NCI-H524 treated with DMSO at 0.1 percent for 48 hours (cell line): ENCODE measurements at regions not wholly inside any gene's neighbourhood (a gene's known extent, or its start where the extent isn't known, plus 50 kb on each side); places are given as distances from the start of the nearest gene placed in this dataset.
A peak's percentile ranks its signal among the peaks of the same experiment; 100 is the strongest.
"Not testable (repeated sequence)": the region's sequence is repeated elsewhere in the genome, so short reads cannot be mapped to it uniquely, and the experiment has no call there.

Source experiments
- DNase-seq: peaks from one replicate; lab custom pipeline; 2025; lab: John Stamatoyannopoulos, UW

DNA sequence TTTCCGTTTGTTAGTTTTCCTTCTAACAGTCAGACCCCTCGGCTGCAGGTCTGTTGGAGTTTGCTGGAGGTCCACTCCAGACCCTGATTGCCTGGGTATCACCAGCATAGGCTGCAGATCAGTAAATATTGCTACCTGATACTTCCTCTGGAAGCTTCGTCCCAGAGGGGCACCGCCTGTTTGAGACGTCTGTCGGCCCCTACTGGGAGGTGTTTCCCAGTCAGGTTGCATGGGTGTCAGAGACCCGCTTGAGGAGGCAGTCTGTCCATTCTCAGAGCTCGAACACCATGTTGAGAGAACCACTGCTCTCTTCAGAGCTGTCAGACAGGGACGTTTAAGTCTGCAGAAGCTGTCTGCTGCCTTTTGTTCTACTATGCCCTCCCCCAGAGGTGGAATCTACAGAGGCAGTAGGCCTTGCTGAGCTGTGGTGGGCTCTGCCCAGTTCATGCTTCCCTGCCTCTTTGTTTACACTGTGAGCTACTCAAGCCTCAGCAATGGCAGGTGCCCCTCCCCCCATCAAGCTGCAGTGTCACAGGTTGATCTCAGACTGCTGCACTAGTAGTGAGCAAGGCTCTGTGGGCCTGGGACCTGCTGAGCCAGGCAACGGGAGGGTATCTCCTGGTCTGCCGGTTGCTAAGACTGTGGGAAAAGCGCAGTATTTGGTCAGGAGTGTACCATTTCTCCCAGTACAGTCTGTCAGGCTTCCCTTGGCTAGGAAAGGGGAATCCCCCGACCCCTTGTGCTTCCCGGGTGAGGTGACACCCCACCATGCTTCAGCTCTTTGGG is 74.4 kb upstream of the TOP3B start:
- DNase-seq: not testable (repeated sequence)

DNA sequence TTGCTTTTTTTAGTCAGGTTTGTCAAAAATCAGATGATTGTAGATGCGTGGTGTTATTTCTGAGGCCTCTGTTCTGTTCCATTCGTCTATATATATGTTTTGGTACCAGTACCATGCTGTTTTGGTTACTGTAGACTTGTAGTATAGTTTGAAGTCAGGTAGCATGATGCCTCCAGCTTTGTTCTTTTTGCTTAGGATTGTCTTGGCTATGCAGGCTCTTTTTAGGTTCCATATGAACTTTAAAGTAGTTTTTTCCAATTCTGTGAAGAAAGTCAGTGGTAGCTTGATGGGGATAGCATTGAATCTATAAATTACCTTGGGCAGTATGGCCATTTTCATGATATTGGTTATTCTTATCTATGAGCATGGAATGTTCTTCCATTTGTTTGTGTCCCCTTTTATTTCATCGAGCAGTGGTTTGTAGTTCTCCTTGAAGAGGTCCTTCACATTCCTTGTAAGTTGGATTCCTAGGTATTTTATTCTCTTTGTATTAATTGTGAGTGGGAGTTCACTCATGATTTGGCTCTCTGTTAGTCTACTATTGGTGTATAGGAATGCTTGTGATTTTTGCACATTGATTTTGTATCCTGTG is 70.1 kb upstream of the TOP3B start:
- DNase-seq: not testable (repeated sequence)

DNA sequence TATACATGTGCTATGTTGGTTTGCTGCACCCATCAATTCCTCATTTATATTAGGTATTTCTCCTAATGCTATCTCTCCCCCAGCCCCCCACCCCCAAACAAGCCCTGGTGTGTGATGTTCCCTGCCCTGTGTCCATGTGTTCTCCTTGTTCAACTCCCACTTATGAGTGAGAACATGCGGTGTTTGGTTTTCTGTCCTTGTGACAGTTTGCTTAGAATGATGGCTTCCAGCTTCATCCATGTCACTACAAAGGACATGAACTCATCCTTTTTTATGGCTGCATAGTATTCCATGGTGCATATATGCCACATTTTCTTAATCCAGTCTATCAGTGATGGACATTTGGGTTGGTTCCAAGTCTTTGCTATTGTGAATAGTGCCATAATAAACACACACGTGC is 68.4 kb upstream of the TOP3B start:
- DNase-seq: not testable (repeated sequence)

DNA sequence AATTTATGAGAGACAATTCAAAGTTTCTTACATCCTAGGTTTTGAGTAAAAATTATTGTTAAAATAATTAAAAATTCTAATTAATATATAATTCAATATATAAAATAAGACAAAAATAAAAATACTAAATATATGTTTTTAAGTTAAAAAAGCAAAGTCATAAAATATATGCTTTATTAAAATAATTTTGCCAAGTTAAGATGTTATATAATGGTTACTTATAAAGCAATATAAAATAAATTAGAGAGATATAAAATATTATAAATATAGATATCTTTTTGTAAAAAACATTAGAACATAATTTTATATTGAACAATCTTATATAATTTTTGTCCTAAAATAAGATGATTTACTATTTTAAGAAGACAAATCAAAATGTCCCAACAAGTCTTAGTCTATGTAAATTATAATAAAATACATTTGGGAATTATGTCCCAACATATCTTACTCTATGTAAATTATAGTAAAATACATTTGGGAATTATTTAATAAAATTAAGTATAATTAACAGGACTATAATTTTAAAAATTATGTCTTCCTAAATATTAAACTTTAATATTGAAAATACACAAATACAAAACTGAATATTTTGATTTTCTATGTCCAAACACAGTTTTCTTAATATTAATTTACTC is 67.7 kb upstream of the TOP3B start:
- no peak for DNase-seq

DNA sequence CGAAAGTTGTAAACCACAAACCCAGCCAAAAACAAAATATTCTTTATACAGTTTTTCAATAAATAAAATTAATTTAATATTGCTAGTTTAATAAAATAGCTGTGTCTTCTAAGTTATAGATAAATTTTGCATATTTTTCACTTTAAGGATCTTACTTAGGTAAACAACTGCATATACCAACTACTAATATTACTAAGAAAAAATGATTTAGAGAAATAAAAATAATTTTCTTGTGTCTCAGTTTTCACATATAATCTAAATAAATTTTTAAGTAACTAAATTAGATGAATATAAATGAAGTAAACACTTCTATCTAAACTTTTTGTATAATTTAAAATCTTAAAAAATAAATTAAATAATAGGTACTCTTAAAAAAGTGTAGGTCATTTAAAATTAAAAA is 67.1 kb upstream of the TOP3B start:
- no peak for DNase-seq

DNA sequence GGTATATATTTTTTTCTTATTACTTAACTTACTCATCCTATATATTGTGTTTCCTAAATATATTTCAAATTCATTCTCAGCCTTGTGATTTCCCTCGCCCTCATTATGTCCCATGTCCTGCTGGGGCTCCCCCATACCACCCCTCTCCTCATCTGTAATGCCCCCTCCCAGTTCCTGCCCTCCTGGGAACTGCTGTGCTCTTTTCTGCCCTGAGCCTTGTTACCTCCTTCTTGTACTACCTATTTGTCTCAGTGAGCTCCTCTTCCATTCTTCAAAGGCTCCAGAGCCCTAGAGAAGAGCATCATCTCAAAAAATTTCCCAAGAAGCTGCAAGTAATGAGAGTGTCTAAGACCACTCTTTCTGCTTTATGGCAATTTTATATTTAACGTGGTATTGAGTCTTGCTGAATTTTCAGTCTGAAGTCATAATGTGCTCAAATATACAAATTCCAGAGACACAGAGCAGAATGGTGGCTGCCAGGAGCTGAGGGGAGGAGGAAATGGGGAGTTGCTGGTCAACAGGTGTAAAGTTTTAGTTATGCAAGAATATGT is 66.5 kb upstream of the TOP3B start:
- no peak for DNase-seq

DNA sequence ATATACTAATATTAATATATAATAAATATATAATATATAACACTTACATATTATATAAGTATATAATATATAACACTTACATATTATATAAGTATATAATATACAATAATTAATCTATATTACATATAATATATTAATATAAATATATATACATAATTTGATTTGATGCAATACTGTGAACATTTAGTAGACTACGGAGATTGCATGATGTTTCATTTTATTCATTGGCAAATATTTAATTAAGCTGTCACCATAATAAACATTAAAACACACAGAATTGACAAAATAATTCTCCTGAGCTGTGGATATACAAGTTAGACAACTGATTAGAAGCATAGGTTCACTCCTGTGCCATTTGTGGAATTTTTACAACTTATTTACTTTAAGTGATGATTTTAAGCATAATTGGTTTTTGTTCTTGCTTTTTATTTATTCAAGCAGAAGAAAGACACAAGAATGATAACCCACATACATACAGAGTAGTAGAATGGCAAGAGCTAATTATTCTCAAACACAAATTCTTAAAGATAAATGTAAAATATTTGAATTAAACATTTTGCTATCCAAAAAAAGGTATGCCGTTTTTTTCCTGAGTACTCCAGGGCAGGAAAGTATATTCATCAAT is 65.8 kb upstream of the TOP3B start:
- no peak for DNase-seq

DNA sequence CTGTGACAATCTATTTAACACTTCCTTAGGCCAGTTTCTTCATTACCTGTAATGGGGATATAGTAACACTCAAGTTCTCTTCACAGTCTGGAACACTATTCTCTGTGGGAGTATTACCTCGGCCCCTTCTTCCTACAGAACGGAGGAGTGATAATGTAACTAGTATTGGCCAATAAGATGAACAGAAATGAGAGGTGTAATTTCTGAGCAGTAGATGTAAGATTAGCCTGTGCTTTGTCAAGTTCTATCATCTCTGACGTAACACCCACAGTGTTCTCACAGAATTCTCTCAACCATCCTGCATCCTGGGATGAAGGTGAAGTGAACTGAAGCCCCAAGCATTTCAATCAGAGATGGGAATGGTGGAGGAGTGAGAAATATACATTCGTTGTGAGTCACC is 65.2 kb upstream of the TOP3B start:
- DNase-seq: no peak

DNA sequence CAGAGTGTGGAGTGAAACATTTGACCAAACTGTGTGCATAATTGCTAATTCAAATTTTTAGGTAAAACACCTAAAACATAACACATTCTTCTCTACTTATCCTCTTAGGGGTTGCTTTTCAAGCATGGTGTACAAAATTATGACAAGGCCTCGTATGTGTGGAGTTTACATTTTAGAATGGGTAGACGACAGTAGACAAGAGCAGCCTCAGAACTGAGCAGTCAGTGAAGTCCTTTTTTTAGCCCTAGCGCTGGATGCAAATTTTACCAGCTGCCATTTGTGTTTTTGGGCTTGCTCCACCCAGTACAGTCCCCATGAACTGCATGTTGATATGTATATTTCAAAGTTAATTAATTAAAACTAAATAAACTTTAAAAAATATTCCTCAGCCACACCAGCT is 64.7 kb upstream of the TOP3B start:
- DNase-seq: no peak

DNA sequence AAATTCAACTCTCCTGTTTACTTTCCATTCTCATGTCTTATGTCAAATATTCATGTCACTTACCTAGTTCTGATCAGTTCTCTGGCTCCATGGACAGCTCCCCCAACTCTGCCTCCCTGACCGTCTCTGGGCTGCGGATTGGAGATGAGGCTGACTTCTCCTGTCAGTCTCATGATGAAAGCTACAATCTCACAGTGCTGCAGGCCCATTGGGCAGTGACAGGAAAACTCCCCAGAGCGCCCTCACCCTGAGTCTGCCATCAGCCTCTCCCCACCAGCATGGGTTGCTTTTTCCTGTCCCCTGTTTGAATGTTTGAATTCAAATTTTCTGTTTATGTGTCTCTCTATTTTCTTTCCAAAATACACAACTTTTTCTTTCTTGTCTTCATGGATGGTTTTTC is 63.8 kb upstream of the TOP3B start:
- no peak for DNase-seq

DNA sequence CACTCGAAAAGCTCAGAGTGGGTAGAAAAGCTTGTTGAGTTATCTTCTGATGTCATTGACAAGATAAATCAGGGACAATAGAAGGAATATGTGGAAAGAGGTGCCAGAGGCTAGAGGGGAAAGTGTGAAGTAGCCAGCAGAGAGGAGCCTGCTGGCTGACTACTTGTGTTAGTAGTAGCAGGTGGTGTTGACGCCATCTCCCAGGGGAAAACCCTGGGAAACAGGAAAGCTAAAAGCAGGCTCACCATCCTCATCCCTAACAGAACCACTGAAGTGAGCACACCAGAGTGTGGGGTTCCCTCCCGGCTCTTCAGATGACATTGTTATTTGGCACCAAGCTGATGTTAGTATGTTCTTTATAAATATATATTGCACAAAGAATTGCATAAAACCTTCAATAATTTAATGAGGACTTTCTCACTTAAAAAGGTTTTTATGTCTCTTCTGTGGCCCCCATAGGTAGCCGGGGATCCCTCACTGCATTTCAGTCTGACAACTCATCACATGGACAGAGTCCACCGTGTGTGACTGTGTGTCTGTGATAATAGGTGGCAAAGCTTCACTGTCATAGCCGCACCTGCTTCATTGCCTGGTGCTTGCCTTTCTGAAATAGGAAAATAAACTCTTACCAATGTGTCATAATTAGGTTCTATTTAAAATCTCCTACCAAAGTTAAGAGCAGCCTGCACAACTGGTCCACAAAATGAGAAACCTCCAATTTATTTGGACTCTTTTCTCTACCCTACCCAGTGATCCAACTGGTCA is 63.2 kb upstream of the TOP3B start:
- DNase-seq: peak; percentile 25

DNA sequence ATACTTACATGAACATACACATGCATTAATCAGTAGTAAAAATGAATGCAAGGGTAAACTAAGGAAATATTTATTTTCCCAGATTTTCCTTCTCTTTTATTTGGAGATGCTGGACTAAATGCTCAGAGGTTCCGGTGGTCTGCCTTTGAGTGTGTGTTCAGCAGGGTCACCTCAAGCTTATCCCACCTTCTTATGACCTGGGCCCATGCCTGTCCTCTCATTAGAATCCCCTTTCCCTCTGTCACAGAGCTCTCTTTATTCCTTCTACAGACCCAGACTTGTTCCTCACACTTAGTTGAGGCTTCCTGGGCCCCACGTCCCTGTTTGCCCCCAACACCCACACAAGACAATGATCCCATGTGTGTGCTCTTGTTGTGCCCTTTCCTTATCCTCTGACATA is 61.6 kb upstream of the TOP3B start:
- DNase-seq: no peak

DNA sequence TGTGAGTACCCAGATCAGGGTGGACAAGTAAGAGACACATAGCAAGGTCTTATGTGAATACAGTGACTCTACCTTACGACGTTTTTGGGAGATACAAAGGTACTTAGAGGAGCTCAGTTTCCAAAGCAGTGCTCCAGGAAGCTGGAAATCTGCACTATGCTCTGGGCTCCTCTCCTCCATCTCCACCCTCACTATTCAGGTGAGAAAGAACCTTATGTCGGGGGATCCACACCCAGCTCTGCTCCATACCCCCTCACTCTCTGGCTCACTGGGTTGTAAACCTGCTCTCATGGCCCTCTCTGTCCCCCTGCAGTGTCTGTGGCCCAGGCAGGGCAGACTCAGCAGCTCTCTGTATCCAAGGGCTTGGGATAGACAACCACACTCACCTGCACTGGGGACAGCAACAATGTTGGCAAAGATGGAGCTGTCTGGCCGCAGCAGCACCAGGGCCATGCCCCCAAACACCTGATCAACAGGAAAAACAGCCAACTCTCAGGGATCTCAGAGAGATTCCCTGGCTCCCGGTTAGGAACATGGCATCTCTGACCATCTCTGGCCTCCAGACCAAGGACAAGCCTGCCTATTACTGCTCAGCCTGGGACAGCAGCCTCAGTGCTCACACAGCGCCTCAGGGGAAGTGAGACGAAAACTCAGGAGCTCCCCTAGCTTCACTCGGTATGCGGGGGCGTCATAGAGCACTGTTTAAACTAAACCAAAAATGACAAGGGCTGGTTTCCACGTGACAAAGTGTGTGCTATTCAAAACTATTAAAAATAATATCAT is 60.9 kb upstream of the TOP3B start:
- DNase-seq: no peak

DNA sequence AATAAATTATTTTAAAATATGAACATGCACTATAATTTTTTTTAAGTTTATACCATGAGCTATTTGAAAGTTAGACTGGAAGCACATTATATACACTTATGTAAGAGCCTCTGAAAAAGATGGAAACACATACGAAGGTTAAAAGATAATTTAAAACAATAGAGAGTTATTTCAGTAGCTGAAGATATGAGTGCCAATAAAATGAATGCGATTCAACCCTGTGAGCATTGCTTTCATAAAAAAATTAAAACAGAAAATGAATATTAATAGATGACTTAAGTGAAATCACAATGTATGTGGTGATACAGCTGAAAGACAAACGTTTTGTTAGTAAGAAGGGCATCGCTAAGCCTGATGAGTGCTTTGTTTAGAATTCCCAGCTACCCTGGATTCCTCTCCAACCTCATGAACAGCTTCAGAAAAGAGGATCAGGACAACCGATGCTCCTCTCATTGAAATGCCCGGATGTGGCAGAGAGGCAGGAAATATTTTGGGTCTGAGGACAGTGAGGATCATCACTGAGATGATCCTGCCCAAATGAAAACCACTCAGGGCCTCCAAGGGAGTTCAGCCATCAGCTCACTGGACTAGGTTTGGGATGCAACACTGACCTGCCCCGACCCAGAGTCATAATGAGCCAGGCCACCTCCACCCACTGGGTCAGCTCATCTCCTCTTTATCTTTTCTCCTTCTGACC is 60.2 kb upstream of the TOP3B start:
- DNase-seq: no peak

DNA sequence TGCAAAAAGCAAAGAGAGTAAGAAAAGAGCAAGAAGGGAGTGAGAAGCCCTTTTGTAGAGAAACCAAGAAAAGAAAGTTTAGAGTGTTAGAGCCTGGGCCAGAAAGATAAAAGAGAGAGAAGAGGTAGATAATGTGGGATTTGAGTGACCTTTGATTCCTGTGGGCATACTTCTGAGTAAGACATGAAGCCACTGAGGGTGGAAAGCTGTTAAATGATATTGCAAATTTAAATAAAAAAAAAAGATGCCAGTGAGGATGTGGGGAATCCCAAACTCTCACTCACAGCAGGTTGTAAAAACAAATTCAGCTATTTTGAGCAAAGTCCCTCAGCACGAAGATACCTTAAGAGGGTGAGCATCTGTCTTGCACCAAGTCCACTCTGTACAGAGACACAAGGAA is 59.4 kb upstream of the TOP3B start:
- DNase-seq: no peak

DNA sequence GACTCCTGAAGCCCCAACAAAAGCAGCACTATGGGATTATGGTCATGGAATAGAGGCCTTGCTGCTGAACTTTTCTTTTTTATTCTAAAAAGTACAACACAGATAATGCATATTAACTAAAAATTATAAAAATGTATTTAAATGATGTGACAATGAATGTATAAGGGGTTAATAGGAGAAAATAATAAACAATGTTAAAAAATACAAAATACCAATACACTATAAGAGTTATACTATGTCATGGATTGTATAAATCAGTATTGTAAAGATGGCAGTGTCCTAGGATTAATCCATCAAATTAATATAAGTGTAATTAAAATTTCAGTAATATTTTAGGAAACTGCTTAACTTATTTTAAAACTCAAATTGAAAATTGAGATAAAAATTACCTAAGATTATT is 58.3 kb upstream of the TOP3B start:
- DNase-seq: no peak

DNA sequence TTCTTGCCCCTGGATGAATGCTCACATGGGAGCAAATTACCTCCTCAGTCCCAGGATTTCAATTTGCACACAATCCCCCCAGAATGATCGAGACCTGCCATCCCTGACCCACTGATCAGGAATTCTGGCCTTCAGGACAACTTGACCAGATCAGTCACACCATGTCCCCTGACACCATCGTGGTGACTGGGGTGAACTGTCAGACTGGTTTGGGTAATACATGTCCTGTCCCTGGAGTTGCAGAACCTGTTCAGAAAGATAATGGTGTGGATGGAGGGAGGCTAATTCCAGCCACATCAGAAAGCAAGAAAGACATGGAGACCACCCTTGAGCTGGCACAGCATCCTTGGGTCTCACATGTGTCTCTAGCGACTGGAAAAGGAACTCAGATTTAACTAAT is 57.9 kb upstream of the TOP3B start:
- no peak for DNase-seq

DNA sequence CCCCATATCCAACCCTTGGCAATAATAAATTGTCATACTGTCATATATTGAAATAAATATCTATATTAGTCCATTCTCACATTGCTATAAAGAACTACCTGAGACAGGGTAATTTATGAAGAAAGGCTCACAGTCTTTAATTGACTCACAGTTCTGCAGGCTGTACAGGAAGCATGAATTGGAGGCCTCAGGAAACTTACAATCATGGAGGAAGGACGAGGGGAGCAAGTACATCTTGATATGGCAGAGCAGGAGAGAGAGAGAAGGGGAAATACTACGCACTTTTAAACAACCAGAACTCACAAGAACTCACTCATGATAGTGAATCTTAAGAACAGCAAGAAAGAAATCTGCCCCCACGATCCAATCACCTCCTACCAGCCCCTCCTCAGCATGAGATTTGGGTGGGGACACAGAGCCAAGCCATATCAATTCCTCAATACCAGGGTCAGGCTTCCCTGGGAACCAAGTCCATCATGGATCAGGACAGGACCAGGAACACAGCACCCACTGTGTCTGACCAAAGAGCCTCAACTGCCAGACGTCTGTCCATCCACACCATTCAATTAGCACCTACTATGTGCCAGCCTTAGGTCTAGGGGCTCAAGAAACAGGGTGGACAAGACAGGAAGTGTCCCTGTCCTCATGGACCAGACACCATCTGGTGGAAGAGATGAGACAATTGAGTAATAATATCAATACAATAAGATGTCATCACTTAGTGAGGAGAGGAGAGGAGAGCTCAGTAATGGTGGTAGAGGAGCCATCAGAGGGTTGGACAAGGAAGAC is 56.9 kb upstream of the TOP3B start:
- no peak for DNase-seq

DNA sequence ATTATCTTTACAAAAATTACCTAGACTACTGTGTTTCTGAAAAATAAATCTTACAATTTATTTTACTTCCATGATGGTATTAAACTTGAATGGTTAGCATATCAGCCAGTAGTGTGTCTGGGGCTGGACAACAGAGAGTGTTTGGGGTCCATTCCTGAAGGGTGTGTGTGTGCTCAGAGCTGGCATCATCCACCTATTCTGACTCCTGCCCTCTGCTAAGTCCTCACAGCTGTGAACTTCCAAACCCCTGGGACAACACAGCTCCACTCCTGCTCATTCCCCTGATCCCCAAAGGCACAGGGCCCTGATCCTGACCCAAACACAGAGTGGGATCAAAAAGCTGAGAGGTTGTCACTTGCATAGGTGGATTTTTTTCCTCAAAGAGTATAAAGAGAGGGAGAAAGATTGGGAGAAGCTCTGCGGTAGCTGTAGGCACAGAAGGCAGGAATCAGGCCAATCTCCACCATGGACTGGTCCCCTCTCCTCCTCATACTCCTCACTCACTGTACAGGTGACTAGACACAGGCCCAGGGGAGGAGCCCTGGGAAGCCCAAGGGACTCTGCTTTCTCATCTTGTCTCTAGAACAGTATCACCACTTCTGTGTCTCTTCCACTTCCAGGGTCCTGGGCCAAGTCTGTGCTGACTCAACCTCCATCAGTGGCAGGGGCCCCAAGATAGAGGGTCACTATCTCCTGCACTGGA is 55.7 kb upstream of the TOP3B start:
- DNase-seq: no peak
